GM23338 (cell line): ENCODE measurements at regions not wholly inside any gene's neighbourhood (a gene's known extent, or its start where the extent isn't known, plus 50 kb on each side); places are given as distances from the start of the nearest gene placed in this dataset.

Source experiments
- ATAC-seq: fragments of 200-7000 bp; cut with Tn5 transposase; 3 replicates; pipeline ENCODE4 v1.9.1; 2020
- DNase-seq: peaks from one replicate; pipeline ENCODE4 v3.0.0-alpha.2; 2015; ENCODE audit warnings: low spot score
- H2AFZ ChIP-seq: fragments of 200-600 bp; sonication (generic); 2 replicates; pipeline ENCODE4 v1.8.0; 2016; ENCODE audit warnings: antibody characterized with exemption, mild to moderate bottlenecking, moderate library complexity
- H3F3A ChIP-seq: fragments of 200-600 bp; sonication (generic); replicated peaks from 2 replicates; pipeline ENCODE4 v1.8.0; 2017; ENCODE audit warnings: antibody characterized with exemption, mixed run types, low read depth
- H3K27ac ChIP-seq: fragments of 200-600 bp; sonication (generic); 2 replicates; pipeline ENCODE4 v1.6.1; 2016; ENCODE audit warnings: low read depth
- H3K27me3 ChIP-seq: fragments of 200-600 bp; sonication (generic); 2 replicates; pipeline ENCODE4 v1.8.0; 2016; ENCODE audit warnings: mild to moderate bottlenecking, mixed run types, moderate library complexity; ENCODE audit not compliant: insufficient read depth
- H3K36me3 ChIP-seq: fragments of 200-600 bp; sonication (generic); 2 replicates; pipeline ENCODE4 v1.8.0; 2016; ENCODE audit warnings: mild to moderate bottlenecking; ENCODE audit not compliant: insufficient read depth
- H3K4me1 ChIP-seq: fragments of 200-600 bp; sonication (generic); 2 replicates; pipeline ENCODE4 v1.8.0; 2016; ENCODE audit warnings: mild to moderate bottlenecking, moderate library complexity; ENCODE audit not compliant: insufficient read depth
- H3K4me2 ChIP-seq: fragments of 200-600 bp; sonication (generic); 2 replicates; pipeline ENCODE4 v1.7.1; 2017; ENCODE audit warnings: mixed run types
- H3K4me3 ChIP-seq: fragments of 200-600 bp; sonication (generic); 2 replicates; pipeline ENCODE4 v1.6.1; 2016; ENCODE audit warnings: mixed run types
- H3K79me2 ChIP-seq: fragments of 200-600 bp; sonication (generic); replicated peaks from 2 replicates; pipeline ENCODE4 v1.8.0; 2017; ENCODE audit warnings: mild to moderate bottlenecking; ENCODE audit not compliant: insufficient read depth
- H3K9me2 ChIP-seq: fragments of 200-600 bp; sonication (generic); 2 replicates; pipeline ENCODE4 v1.8.0; 2017; ENCODE audit not compliant: insufficient read depth
- H4K20me1 ChIP-seq: fragments of 200-600 bp; sonication (generic); replicated peaks from 2 replicates; pipeline ENCODE4 v1.8.0; 2017; ENCODE audit warnings: mild to moderate bottlenecking; ENCODE audit not compliant: insufficient read depth
- H3K27ac Mint-ChIP-seq: 2 replicates; pipeline ENCODE4 v1.8.0; 2020; ENCODE audit warnings: inconsistent platforms, mild to moderate bottlenecking, moderate library complexity, mixed read lengths
- H3K27me3 Mint-ChIP-seq: 3 replicates; pipeline ENCODE4 v1.8.0; 2022; ENCODE audit warnings: low read depth, mild to moderate bottlenecking, moderate library complexity, mixed read lengths, inconsistent platforms; ENCODE audit not compliant: insufficient read depth, poor library complexity
- H3K36me3 Mint-ChIP-seq: 3 replicates; pipeline ENCODE4 v1.8.0; 2021; ENCODE audit warnings: low read depth, mild to moderate bottlenecking, inconsistent platforms, moderate library complexity, mixed read lengths
- H3K4me1 Mint-ChIP-seq: 3 replicates; pipeline ENCODE4 v1.8.0; 2020; ENCODE audit warnings: mild to moderate bottlenecking, inconsistent platforms, mixed read lengths
- H3K4me3 Mint-ChIP-seq: 3 replicates; pipeline ENCODE4 v1.8.0; 2021; ENCODE audit warnings: moderate library complexity, mild to moderate bottlenecking, inconsistent platforms, mixed read lengths
- H3K9me3 Mint-ChIP-seq: 3 replicates; pipeline ENCODE4 v1.8.0; 2020; ENCODE audit warnings: moderate library complexity, mild to moderate bottlenecking, inconsistent platforms, mixed read lengths
- CREB1 ChIP-seq: fragments of 250-450 bp; sonication (Bioruptor Pico); IDR thresholded peaks from 2 replicates; pipeline ENCODE4 v1.5.0; 2020; ENCODE audit warnings: low read depth, mild to moderate bottlenecking, moderate library complexity
- EZH2 ChIP-seq: fragments of 200-600 bp; sonication (generic); IDR thresholded peaks from one replicate; pipeline ENCODE4 v1.8.0; 2017; ENCODE audit warnings: antibody characterized with exemption, mild to moderate bottlenecking, low read depth; ENCODE audit not compliant: unreplicated experiment
- EZH2phosphoT487 ChIP-seq: fragments of 200-600 bp; sonication (generic); IDR thresholded peaks from one replicate; pipeline ENCODE4 v1.8.1; 2018; ENCODE audit warnings: antibody characterized with exemption; ENCODE audit not compliant: unreplicated experiment
- JUNB ChIP-seq: IDR thresholded peaks from one replicate; pipeline ENCODE4 v1.6.1; 2016; ENCODE audit warnings: antibody characterized with exemption; ENCODE audit not compliant: unreplicated experiment
- NANOG ChIP-seq: IDR thresholded peaks from 2 replicates; pipeline ENCODE4 v1.6.1; 2016; ENCODE audit warnings: antibody characterized with exemption, borderline replicate concordance
- POLR2AphosphoS5 ChIP-seq: IDR thresholded peaks from 2 replicates; pipeline ENCODE4 v1.6.1; 2016; ENCODE audit warnings: antibody characterized with exemption, low read depth
- STAT1 ChIP-seq: IDR thresholded peaks from one replicate; pipeline ENCODE4 v1.6.1; 2016; ENCODE audit warnings: antibody characterized with exemption; ENCODE audit not compliant: unreplicated experiment
- ZNF114 ChIP-seq: fragments of 250-450 bp; sonication (Bioruptor Pico); IDR thresholded peaks from 2 replicates; pipeline ENCODE4 v1.5.0; 2020; ENCODE audit warnings: mild to moderate bottlenecking, moderate library complexity
- ZNF331 ChIP-seq: fragments of 250-450 bp; sonication (Bioruptor Pico); IDR thresholded peaks from 2 replicates; pipeline ENCODE4 v1.5.0; 2020; ENCODE audit warnings: low read depth, mild to moderate bottlenecking, moderate library complexity
- TF ChIP-seq, protein P1 (sequence below): fragments of 250-450 bp; sonication (Bioruptor Pico); IDR thresholded peaks from 2 replicates; pipeline ENCODE4 v1.5.0; 2020; ENCODE audit warnings: mild to moderate bottlenecking, moderate library complexity
- TF ChIP-seq, protein P2 (sequence below), 2 experiments: fragments of 200-600 bp in 1 of 2; sonication (generic) in 1 of 2; conservative IDR thresholded peaks; 2 replicates each; pipeline versions ENCODE4 v1.5.1 to v1.6.1; 2016 to 2017; ENCODE audit warnings: antibody characterized with exemption in 2 of 2, low read depth in 2 of 2, mild to moderate bottlenecking in 2 of 2, moderate library complexity in 1 of 2
- TF ChIP-seq, protein P3 (sequence below): IDR thresholded peaks from 2 replicates; pipeline ENCODE4 v1.6.1; 2016; ENCODE audit warnings: antibody characterized with exemption
- TF ChIP-seq, protein P4 (sequence below): IDR thresholded peaks from one replicate; pipeline ENCODE4 v1.6.1; 2018; ENCODE audit warnings: antibody characterized with exemption; ENCODE audit not compliant: unreplicated experiment

DNA sequence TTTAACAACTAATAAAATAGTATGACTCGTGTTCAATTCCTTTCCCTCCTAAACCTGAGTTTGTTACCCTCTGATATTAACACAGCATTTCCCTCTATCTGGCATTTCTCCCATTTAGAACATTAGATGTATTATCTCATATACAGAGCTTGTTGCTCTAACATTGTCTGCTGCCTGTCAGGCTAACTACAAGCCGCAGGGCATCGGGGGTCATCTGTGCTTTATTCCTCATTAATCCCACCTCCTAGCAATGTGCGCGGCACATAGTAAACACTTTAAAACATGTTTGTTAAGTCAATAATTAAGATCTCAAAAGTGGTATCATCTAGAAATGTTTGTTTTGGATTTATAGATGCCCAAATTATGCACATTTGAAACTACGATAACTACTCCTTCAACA is 52.9 kb upstream of the NEBL start:
- Histone ChIP-seq H3F3A (no peaks in the 10 kb centered on the region), H3K27ac (no peak overlapping the region), H3K27me3 (no peaks in the 10 kb centered on the region), H3K9me2 (no peaks in the 10 kb centered on the region), H4K20me1 (no peaks in the 10 kb centered on the region), H3K4me2 (no peak overlapping the region), H2AFZ (no peak overlapping the region), H3K79me2 (no peaks in the 10 kb centered on the region), H3K36me3 (0 out of 2 replicates have a peak, but pooled peaks cover 6% of the 10 kb centered on the region), H3K4me3 (no peak overlapping the region), H3K4me1 (peaks cover 28% of the 10 kb centered on the region)
- peaks cover 2% of the 10 kb centered on the region for H3K27me3 Mint-ChIP-seq
- no peak overlapping the region for H3K4me3 Mint-ChIP-seq
- H3K27ac Mint-ChIP-seq, result no peak overlapping the region
- TF ChIP-seq, protein P1, sequence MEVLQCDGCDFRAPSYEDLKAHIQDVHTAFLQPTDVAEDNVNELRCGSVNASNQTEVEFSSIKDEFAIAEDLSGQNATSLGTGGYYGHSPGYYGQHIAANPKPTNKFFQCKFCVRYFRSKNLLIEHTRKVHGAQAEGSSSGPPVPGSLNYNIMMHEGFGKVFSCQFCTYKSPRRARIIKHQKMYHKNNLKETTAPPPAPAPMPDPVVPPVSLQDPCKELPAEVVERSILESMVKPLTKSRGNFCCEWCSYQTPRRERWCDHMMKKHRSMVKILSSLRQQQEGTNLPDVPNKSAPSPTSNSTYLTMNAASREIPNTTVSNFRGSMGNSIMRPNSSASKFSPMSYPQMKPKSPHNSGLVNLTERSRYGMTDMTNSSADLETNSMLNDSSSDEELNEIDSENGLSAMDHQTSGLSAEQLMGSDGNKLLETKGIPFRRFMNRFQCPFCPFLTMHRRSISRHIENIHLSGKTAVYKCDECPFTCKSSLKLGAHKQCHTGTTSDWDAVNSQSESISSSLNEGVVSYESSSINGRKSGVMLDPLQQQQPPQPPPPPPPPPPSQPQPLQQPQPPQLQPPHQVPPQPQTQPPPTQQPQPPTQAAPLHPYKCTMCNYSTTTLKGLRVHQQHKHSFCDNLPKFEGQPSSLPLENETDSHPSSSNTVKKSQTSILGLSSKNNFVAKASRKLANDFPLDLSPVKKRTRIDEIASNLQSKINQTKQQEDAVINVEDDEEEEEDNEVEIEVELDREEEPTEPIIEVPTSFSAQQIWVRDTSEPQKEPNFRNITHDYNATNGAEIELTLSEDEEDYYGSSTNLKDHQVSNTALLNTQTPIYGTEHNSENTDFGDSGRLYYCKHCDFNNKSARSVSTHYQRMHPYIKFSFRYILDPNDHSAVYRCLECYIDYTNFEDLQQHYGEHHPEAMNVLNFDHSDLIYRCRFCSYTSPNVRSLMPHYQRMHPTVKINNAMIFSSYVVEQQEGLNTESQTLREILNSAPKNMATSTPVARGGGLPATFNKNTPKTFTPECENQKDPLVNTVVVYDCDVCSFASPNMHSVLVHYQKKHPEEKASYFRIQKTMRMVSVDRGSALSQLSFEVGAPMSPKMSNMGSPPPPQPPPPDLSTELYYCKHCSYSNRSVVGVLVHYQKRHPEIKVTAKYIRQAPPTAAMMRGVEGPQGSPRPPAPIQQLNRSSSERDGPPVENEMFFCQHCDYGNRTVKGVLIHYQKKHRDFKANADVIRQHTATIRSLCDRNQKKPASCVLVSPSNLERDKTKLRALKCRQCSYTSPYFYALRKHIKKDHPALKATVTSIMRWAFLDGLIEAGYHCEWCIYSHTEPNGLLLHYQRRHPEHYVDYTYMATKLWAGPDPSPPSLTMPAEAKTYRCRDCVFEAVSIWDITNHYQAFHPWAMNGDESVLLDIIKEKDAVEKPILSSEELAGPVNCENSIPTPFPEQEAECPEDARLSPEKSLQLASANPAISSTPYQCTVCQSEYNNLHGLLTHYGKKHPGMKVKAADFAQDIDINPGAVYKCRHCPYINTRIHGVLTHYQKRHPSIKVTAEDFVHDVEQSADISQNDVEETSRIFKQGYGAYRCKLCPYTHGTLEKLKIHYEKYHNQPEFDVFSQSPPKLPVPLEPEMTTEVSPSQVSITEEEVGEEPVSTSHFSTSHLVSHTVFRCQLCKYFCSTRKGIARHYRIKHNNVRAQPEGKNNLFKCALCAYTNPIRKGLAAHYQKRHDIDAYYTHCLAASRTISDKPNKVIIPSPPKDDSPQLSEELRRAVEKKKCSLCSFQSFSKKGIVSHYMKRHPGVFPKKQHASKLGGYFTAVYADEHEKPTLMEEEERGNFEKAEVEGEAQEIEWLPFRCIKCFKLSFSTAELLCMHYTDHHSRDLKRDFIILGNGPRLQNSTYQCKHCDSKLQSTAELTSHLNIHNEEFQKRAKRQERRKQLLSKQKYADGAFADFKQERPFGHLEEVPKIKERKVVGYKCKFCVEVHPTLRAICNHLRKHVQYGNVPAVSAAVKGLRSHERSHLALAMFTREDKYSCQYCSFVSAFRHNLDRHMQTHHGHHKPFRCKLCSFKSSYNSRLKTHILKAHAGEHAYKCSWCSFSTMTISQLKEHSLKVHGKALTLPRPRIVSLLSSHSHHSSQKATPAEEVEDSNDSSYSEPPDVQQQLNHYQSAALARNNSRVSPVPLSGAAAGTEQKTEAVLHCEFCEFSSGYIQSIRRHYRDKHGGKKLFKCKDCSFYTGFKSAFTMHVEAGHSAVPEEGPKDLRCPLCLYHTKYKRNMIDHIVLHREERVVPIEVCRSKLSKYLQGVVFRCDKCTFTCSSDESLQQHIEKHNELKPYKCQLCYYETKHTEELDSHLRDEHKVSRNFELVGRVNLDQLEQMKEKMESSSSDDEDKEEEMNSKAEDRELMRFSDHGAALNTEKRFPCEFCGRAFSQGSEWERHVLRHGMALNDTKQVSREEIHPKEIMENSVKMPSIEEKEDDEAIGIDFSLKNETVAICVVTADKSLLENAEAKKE (CRISPR knock-in tag), result no peak
- TF ChIP-seq EZH2phosphoT487, result no peak
- no peak for TF ChIP-seq ZNF331 (CRISPR knock-in tag)
- no peak for TF ChIP-seq NANOG
- TF ChIP-seq, protein P2, sequence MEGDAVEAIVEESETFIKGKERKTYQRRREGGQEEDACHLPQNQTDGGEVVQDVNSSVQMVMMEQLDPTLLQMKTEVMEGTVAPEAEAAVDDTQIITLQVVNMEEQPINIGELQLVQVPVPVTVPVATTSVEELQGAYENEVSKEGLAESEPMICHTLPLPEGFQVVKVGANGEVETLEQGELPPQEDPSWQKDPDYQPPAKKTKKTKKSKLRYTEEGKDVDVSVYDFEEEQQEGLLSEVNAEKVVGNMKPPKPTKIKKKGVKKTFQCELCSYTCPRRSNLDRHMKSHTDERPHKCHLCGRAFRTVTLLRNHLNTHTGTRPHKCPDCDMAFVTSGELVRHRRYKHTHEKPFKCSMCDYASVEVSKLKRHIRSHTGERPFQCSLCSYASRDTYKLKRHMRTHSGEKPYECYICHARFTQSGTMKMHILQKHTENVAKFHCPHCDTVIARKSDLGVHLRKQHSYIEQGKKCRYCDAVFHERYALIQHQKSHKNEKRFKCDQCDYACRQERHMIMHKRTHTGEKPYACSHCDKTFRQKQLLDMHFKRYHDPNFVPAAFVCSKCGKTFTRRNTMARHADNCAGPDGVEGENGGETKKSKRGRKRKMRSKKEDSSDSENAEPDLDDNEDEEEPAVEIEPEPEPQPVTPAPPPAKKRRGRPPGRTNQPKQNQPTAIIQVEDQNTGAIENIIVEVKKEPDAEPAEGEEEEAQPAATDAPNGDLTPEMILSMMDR (conservative IDR thresholded peaks at IDR 0.05; ENCODE audit: low read depth in 2 of 2), result no peak
- TF ChIP-seq, protein P3, sequence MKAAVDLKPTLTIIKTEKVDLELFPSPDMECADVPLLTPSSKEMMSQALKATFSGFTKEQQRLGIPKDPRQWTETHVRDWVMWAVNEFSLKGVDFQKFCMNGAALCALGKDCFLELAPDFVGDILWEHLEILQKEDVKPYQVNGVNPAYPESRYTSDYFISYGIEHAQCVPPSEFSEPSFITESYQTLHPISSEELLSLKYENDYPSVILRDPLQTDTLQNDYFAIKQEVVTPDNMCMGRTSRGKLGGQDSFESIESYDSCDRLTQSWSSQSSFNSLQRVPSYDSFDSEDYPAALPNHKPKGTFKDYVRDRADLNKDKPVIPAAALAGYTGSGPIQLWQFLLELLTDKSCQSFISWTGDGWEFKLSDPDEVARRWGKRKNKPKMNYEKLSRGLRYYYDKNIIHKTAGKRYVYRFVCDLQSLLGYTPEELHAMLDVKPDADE, result no peak
- no peak for TF ChIP-seq ZNF114
- TF ChIP-seq, protein P4, sequence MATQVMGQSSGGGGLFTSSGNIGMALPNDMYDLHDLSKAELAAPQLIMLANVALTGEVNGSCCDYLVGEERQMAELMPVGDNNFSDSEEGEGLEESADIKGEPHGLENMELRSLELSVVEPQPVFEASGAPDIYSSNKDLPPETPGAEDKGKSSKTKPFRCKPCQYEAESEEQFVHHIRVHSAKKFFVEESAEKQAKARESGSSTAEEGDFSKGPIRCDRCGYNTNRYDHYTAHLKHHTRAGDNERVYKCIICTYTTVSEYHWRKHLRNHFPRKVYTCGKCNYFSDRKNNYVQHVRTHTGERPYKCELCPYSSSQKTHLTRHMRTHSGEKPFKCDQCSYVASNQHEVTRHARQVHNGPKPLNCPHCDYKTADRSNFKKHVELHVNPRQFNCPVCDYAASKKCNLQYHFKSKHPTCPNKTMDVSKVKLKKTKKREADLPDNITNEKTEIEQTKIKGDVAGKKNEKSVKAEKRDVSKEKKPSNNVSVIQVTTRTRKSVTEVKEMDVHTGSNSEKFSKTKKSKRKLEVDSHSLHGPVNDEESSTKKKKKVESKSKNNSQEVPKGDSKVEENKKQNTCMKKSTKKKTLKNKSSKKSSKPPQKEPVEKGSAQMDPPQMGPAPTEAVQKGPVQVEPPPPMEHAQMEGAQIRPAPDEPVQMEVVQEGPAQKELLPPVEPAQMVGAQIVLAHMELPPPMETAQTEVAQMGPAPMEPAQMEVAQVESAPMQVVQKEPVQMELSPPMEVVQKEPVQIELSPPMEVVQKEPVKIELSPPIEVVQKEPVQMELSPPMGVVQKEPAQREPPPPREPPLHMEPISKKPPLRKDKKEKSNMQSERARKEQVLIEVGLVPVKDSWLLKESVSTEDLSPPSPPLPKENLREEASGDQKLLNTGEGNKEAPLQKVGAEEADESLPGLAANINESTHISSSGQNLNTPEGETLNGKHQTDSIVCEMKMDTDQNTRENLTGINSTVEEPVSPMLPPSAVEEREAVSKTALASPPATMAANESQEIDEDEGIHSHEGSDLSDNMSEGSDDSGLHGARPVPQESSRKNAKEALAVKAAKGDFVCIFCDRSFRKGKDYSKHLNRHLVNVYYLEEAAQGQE, result no peak
- TF ChIP-seq STAT1, result no peak
- TF ChIP-seq CREB1, result no peak
- TF ChIP-seq EZH2, result no peak
- no peak for TF ChIP-seq POLR2AphosphoS5
- TF ChIP-seq JUNB, result no peak
- H3K36me3 Mint-ChIP-seq, result peaks cover 18% of the 10 kb centered on the region; the same call in 2 of the 3 replicates
- DNase-seq (no peak), ATAC-seq (no peak)
- peaks cover 22% of the 10 kb centered on the region for H3K4me1 Mint-ChIP-seq
- peaks cover 19% of the 10 kb centered on the region for H3K9me3 Mint-ChIP-seq
